ENCODE measurements at regions not wholly inside any gene's neighbourhood (a gene's known extent, or its start where the extent isn't known, plus 50 kb on each side); places are given as distances from the start of the nearest gene placed in this dataset.

- TF ChIP-seq CTCF (conservative IDR thresholded peaks at IDR 0.05; ENCODE audit: low read length) (no peak), EZH2phosphoT487 (IDR thresholded peaks at IDR 0.05; ENCODE audit: borderline replicate concordance, low read depth, low read length) (no peak)
These were observed 108.3 kb upstream of the RPS6KA3 start for GRCh38 chrX:20374900-20375438.
